Left lung (tissue), 4 donors: ENCODE measurements at regions not wholly inside any gene's neighbourhood (a gene's known extent, or its start where the extent isn't known, plus 50 kb on each side); places are given as distances from the start of the nearest gene placed in this dataset.

ENCODE experiments used
- ATAC-seq: fragments of 200-7000 bp; cut with Tn5 transposase; one replicate; pipeline ENCODE4 v1.9.1; 2020; ENCODE audit warnings: moderate library complexity
- DNase-seq, 4 donors: peaks; one replicate each; pipeline ENCODE4 v3.0.0-alpha.2; 2013 to 2020
- H3K27ac ChIP-seq, 2 donors: fragments of 200-600 bp; sonication (generic) in 1 of 2; one replicate each; pipeline versions ENCODE4 v1.5.0 to v1.8.0; 2020 to 2021
- H3K27me3 ChIP-seq, 2 donors: fragments of 200-600 bp; sonication (generic) in 1 of 2; one replicate each; pipeline versions ENCODE4 v1.5.0 to v1.8.0; 2020 to 2021
- H3K36me3 ChIP-seq, 2 donors: fragments of 200-600 bp; sonication (generic) in 1 of 2; one replicate each; pipeline versions ENCODE4 v1.5.0 to v1.8.0; 2020 to 2021
- H3K4me1 ChIP-seq, 2 donors: fragments of 200-600 bp; one replicate each; pipeline ENCODE4 v1.8.0; 2021
- H3K4me3 ChIP-seq, 2 donors: fragments of 200-600 bp; sonication (generic) in 1 of 2; one replicate each; pipeline versions ENCODE4 v1.5.0 to v1.8.0; 2020 to 2021; ENCODE audit warnings: mild to moderate bottlenecking in 1 of 2
- H3K9me3 ChIP-seq, 2 donors: fragments of 200-600 bp; sonication (generic) in 1 of 2; one replicate each; pipeline versions ENCODE4 v1.5.0 to v1.8.0; 2020 to 2021
- intact Hi-C, 2 donors: fragments of 100-400 bp; cut with DNase I; formaldehyde crosslinking; loops; one replicate each; pipeline versions ENCODE4 v1.11.2 to v1.14.2; 2022
- TF ChIP-seq, protein P1 (sequence below), 2 donors: fragments of 200-600 bp; sonication (generic) in 1 of 2; IDR thresholded peaks; one replicate each; pipeline versions ENCODE4 v1.5.0 to v1.8.0; 2021; ENCODE audit warnings: antibody characterized with exemption in 2 of 2
- donor health status: DM: no; HTN: yes; CAD: no.
- donor health status: DM: no; HTN: no; CAD: no.

GRCh38 chr2:14387332-14387731 is 245.2 kb upstream of the LRATD1 start:
- ATAC-seq (no peak), DNase-seq (no peak)
- no peaks in the 10 kb centered on the region for H3K9me3 ChIP-seq
- no peak overlapping the region for H3K27ac ChIP-seq
- no peaks in the 10 kb centered on the region for H3K36me3 ChIP-seq
- intact Hi-C loops, result no loop called here
- H3K27me3 ChIP-seq, result no peaks in the 10 kb centered on the region
- H3K4me1 ChIP-seq, result no peaks in the 10 kb centered on the region
- TF ChIP-seq, protein P1, sequence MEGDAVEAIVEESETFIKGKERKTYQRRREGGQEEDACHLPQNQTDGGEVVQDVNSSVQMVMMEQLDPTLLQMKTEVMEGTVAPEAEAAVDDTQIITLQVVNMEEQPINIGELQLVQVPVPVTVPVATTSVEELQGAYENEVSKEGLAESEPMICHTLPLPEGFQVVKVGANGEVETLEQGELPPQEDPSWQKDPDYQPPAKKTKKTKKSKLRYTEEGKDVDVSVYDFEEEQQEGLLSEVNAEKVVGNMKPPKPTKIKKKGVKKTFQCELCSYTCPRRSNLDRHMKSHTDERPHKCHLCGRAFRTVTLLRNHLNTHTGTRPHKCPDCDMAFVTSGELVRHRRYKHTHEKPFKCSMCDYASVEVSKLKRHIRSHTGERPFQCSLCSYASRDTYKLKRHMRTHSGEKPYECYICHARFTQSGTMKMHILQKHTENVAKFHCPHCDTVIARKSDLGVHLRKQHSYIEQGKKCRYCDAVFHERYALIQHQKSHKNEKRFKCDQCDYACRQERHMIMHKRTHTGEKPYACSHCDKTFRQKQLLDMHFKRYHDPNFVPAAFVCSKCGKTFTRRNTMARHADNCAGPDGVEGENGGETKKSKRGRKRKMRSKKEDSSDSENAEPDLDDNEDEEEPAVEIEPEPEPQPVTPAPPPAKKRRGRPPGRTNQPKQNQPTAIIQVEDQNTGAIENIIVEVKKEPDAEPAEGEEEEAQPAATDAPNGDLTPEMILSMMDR (IDR thresholded peaks at IDR 0.05), result no peak
- H3K4me3 ChIP-seq, result no peak overlapping the region

DNA sequence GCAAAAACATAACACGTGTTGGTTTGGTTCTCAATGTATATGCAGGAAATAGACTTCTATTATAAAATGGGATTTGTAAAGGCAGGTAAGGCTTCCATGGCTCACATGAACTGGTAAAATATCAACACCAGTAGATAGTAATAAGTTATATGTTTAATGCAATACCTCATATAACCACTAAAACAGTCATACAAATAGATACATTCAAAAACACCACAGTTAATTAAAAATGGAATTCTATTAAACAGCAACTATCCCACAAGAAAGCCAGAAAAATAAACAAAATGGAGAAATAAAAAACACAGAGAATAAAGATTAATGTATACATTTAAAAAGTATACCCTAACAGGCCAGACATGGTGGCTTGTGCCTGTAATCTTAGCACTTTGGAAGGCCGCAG is 243.8 kb upstream of the LRATD1 start:
- TF ChIP-seq, protein P1 (IDR thresholded peaks at IDR 0.05), result no peak
- no peaks in the 10 kb centered on the region for H3K36me3 ChIP-seq
- DNase-seq (no peak), ATAC-seq (no peak)
- H3K27me3 ChIP-seq, result no peaks in the 10 kb centered on the region
- no peak overlapping the region for H3K4me3 ChIP-seq
- intact Hi-C loops, result no loop called here
- H3K4me1 ChIP-seq, result no peaks in the 10 kb centered on the region
- no peaks in the 10 kb centered on the region for H3K9me3 ChIP-seq
- no peak overlapping the region for H3K27ac ChIP-seq

GRCh38 chr2:14396533-14397083 is 235.9 kb upstream of the LRATD1 start:
- H3K36me3 ChIP-seq, result no peaks in the 10 kb centered on the region
- intact Hi-C loops, result no loop called here
- H3K27ac ChIP-seq, result no peak overlapping the region
- no peaks in the 10 kb centered on the region for H3K4me1 ChIP-seq
- ATAC-seq, result no peak
- TF ChIP-seq, protein P1 (IDR thresholded peaks at IDR 0.05), result no peak
- no peaks in the 10 kb centered on the region for H3K27me3 ChIP-seq
- no peak for DNase-seq
- H3K4me3 ChIP-seq, result no peak overlapping the region
- H3K9me3 ChIP-seq, result no peaks in the 10 kb centered on the region

DNA sequence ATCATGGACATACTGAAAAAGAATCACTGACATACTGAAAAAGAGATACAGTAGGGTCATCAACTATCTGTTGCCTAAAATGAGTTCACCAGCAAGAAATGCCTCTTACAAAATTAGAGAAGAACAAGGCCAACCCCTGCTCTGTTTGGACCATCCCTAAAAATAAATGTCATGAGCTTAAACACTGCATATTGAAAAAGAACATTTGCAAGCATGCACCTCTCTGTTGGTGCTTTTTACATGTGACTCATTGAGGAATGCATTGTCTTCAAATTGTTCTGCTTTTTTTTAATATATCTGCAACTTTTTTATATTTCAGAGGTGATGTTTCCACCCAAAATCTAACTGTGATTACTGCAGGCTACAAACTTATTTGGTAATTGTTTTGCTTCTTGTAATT is 233.9 kb upstream of the LRATD1 start:
- intact Hi-C loops, result no loop called here

DNA sequence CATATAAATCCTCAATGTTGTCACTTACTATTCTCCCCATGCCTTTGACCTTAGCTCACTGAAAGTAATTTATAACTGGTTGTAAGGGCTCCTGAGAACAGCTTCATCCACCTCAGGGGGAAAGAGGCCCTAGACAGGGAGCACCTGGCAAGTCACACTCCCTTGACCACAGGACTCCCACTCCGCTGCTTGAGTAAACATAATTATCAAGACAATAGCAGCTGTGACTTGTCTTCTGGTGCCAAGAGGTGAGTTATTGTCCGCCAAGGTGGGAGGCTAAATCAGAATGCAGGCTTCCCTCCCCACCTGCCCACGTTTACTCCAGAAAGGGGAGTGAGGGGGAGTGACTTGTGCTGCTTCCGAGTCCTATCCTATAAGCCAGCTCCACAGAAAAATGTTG is 230.6 kb upstream of the LRATD1 start:
- Histone ChIP-seq H3K27me3 (no peaks in the 10 kb centered on the region), H3K36me3 (no peaks in the 10 kb centered on the region), H3K27ac (no peak overlapping the region), H3K4me3 (no peak overlapping the region), H3K4me1 (no peaks in the 10 kb centered on the region), H3K9me3 (no peaks in the 10 kb centered on the region)
- intact Hi-C loops, result no loop called here
- TF ChIP-seq, protein P1 (IDR thresholded peaks at IDR 0.05), result no peak
- DNase-seq (no peak), ATAC-seq (no peak)

More for the DNA sequence above, 233.9 kb upstream of the LRATD1 start:
- H3K27me3 ChIP-seq, result no peaks in the 10 kb centered on the region
- no peak for DNase-seq
- H3K27ac ChIP-seq, result no peak overlapping the region
- TF ChIP-seq, protein P1 (IDR thresholded peaks at IDR 0.05), result no peak
- ATAC-seq, result no peak
- H3K9me3 ChIP-seq, result no peaks in the 10 kb centered on the region
- no peaks in the 10 kb centered on the region for H3K4me1 ChIP-seq
- H3K4me3 ChIP-seq, result no peak overlapping the region
- no peaks in the 10 kb centered on the region for H3K36me3 ChIP-seq
